ENCODE measurements at regions not wholly inside any gene's neighbourhood (a gene's known extent, or its start where the extent isn't known, plus 50 kb on each side); places are given as distances from the start of the nearest gene placed in this dataset.

DNA sequence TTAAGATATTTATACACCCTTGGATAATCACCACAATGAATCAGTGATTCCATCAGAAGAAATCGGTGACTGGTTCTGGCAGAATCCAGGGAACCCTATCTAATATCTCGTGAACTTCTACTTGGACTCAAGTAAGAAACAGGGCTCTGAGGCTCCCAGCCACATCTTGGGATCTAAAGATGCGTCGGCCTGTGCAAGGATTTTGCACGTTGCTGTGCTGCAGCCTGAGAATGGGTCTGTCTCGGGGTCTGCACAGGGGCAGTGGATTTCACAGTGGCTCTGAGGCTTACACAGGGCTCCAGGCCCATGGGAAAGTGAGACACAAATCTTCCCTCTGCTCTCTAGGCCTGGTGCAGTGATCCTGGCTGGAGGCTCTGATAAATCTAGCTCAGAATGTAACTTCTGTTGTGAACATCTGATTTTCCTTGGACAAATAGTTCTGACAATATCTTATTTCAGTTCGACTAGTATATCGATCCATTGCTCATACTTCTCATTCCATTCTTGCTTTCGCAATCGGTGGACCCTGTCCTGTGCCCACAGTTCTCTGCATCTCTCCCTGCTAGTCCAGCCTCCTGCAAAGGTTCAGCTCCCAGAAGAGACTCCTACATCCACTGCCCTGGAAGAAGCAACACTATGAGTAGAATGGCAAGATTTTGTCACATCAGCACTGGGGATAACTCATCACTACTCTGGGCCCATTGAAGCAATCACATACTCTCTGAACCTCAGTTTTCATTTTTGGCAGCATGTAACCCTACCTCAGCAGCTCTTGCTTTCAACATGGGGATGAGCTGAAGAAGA, 105.5 kb upstream of the TOP3B start:
- no peak for TF ChIP-seq CTCF (IDR thresholded peaks at IDR 0.05; ENCODE audit: unreplicated experiment)
- intact Hi-C loops (cut with micrococcal nuclease), result no loop called here
- no peak overlapping the region for H3K27ac Mint-ChIP-seq (ENCODE audit: low read depth, unreplicated experiment)
- CTCF ChIA-PET, result interaction anchor here (1.0 kb wide), 1 partner anchor 22 kb away, joined by 3 read pairs; no protein-coding TSS in a partner anchor
- POLR2A ChIA-PET, result no interaction called here
- H3K4me3 Mint-ChIP-seq (ENCODE audit: unreplicated experiment), result no peak overlapping the region
- no peaks in the 10 kb centered on the region for H3K36me3 Mint-ChIP-seq (ENCODE audit: insufficient read depth, unreplicated experiment)
- peaks cover 9% of the 10 kb centered on the region for H3K4me1 Mint-ChIP-seq (ENCODE audit: insufficient read depth, unreplicated experiment)
- peaks cover 14% of the 10 kb centered on the region for H3K27me3 Mint-ChIP-seq (ENCODE audit: insufficient read depth, unreplicated experiment)
- no TSS peak for BruUV-seq (replicated peaks)
- H3K9me3 Mint-ChIP-seq (ENCODE audit: unreplicated experiment), result no peaks in the 10 kb centered on the region
- no peak for DNase-seq (ENCODE audit: unreplicated experiment)

DNA sequence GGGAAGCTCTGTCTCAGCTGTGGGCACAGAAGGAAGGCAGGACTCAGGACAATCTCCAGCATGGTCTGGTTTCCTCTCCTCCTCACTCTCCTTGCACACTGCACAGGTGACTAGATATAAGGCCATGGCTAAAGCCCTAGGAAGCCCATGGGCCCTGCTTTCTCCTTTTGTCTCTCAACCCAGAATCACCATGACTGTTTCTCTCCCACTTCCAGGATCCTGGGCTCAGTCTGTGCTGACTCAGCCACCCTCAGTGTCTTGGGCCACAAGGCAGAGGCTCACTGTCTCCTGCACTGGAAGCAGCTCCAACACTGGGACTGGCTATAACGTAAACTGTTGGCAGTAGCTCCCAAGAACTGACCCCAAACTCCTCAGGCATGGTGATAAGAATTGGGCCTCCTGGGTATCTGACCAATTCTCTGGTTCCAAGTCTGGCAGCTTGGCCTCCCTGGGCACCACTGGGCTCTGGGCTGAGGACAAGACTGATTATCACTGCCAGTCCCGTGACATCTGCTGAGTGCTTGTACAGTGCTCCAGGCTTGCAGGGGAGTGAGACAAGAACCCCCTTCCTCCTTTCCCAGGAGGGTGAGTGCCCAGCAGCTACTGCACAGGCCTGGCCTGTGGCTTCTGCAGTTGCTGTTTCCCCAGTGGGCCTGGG, 104.0 kb upstream of the TOP3B start:
- ChIA-PET CTCF (no interaction called here), POLR2A (no interaction called here)
- TF ChIP-seq CTCF (IDR thresholded peaks at IDR 0.05; ENCODE audit: unreplicated experiment), result no peak
- Mint-ChIP-seq H3K9me3 (ENCODE audit: unreplicated experiment) (no peaks in the 10 kb centered on the region), H3K27me3 (ENCODE audit: insufficient read depth, unreplicated experiment) (peaks cover 28% of the 10 kb centered on the region), H3K4me1 (ENCODE audit: insufficient read depth, unreplicated experiment) (peaks cover 4% of the 10 kb centered on the region), H3K27ac (ENCODE audit: low read depth, unreplicated experiment) (no peak overlapping the region), H3K4me3 (ENCODE audit: unreplicated experiment) (no peak overlapping the region), H3K36me3 (ENCODE audit: insufficient read depth, unreplicated experiment) (no peaks in the 10 kb centered on the region)
- BruUV-seq (replicated peaks), result no TSS peak
- no peak for DNase-seq (ENCODE audit: unreplicated experiment)
- intact Hi-C loops (cut with micrococcal nuclease), result no loop called here

DNA sequence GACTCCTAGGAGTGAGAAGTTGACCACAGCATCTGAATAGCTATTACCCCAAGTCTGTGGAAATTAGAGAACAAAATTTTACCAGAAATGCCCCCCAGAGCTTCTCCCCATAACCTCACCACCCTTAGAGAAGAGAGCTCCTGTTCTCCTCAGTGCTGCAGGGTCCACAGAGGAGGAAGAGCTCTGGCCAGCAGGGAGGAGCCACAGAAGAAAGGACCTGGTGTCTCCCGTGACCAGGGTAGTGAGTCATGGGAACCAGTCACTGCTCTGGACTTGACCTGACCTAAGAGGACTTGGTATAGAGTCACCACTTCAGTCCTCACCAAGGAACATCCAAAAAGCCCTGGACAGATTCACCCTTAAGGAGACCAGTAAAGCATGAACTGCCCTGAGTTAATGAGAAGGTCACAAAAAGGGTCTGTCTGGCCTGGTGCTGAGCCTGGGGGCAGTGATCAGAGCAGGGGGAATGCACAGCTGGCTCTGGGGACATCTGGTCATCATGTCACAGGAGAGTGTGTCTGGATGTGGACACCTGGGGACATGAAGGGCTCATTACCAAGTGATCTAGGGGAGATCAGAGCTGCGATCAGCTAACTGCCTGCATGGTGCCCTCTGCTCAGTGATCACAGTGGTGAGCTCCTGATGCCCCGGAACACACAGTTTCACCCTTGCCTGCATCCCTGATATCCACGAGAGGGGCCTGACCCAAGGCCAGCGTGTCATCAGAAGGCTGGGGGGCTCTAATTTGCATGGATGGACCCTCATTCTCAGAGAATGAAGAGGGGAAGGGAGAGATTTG, 103.3 kb upstream of the TOP3B start:
- H3K27ac Mint-ChIP-seq (ENCODE audit: low read depth, unreplicated experiment), result no peak overlapping the region
- ChIA-PET POLR2A (interaction anchor here (0.5 to 0.6 kb wide), 2 partner anchors 52 to 238 kb away, joined by 3 read pairs; no protein-coding TSS in a partner anchor), CTCF (interaction anchor here (0.7 kb wide), 1 partner anchor 161 kb away, joined by 3 read pairs; no protein-coding TSS in a partner anchor)
- no peak for DNase-seq (ENCODE audit: unreplicated experiment)
- peaks cover 4% of the 10 kb centered on the region for H3K4me1 Mint-ChIP-seq (ENCODE audit: insufficient read depth, unreplicated experiment)
- TF ChIP-seq CTCF (IDR thresholded peaks at IDR 0.05; ENCODE audit: unreplicated experiment), result no peak
- H3K36me3 Mint-ChIP-seq (ENCODE audit: insufficient read depth, unreplicated experiment), result no peaks in the 10 kb centered on the region
- intact Hi-C loops (cut with micrococcal nuclease), result no loop called here
- H3K9me3 Mint-ChIP-seq (ENCODE audit: unreplicated experiment), result no peaks in the 10 kb centered on the region
- H3K27me3 Mint-ChIP-seq (ENCODE audit: insufficient read depth, unreplicated experiment), result peaks cover 31% of the 10 kb centered on the region
- H3K4me3 Mint-ChIP-seq (ENCODE audit: unreplicated experiment), result no peak overlapping the region
- no TSS peak for BruUV-seq (replicated peaks)

Measured in MCF 10A (cell line).